ENCODE measurements at regions not wholly inside any gene's neighbourhood (a gene's known extent, or its start where the extent isn't known, plus 50 kb on each side); places are given as distances from the start of the nearest gene placed in this dataset.

- TF ChIP-seq USF1 (CRISPR knock-in tag; IDR thresholded peaks at IDR 0.05) (no peak), CTCF (IDR thresholded peaks at IDR 0.05) (no peak), FOXJ3 (CRISPR knock-in tag; IDR thresholded peaks at IDR 0.05; ENCODE audit: borderline replicate concordance) (no peak), FOXP4 (CRISPR knock-in tag; IDR thresholded peaks at IDR 0.05) (no peak), ZNF317 (CRISPR knock-in tag; IDR thresholded peaks at IDR 0.05; ENCODE audit: borderline replicate concordance, low read depth) (no peak), NFE2L1 (CRISPR knock-in tag; IDR thresholded peaks at IDR 0.05) (no peak), KAT7 (CRISPR knock-in tag; IDR thresholded peaks at IDR 0.05; ENCODE audit: borderline replicate concordance) (no peak), EMX1 (CRISPR knock-in tag; IDR thresholded peaks at IDR 0.05) (no peak), FOXP1 (CRISPR knock-in tag; IDR thresholded peaks at IDR 0.05; ENCODE audit: borderline replicate concordance) (no peak), ZNF121 (CRISPR knock-in tag; IDR thresholded peaks at IDR 0.05) (no peak), MXD4 (CRISPR knock-in tag; IDR thresholded peaks at IDR 0.05; ENCODE audit: borderline replicate concordance) (no peak), ELF4 (CRISPR knock-in tag; IDR thresholded peaks at IDR 0.05; ENCODE audit: low read depth) (no peak)
- TF ChIP-seq, protein P1, sequence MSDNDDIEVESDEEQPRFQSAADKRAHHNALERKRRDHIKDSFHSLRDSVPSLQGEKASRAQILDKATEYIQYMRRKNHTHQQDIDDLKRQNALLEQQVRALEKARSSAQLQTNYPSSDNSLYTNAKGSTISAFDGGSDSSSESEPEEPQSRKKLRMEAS (CRISPR knock-in tag; IDR thresholded peaks at IDR 0.05): no peak
Observed at GRCh38 chr14:98684468-98684867, 587.5 kb downstream of the BCL11B start.

Data from WTC11 (cell line).